ENCODE measurements at regions not wholly inside any gene's neighbourhood (a gene's known extent, or its start where the extent isn't known, plus 50 kb on each side); places are given as distances from the start of the nearest gene placed in this dataset.
"Not testable (repeated sequence)": the region's sequence is repeated elsewhere in the genome, so short reads cannot be mapped to it uniquely, and the experiment has no call there.

GRCh38 chr15:96041982-96042733, 288.3 kb upstream of the NR2F2 start:
- no peak for DNase-seq

GRCh38 chr15:96042734-96043224, 287.7 kb upstream of the NR2F2 start:
- DNase-seq = no peak

- no peak for DNase-seq
These were observed 286.8 kb upstream of the NR2F2 start for GRCh38 chr15:96043591-96044171.

- DNase-seq = peak; percentile 57
These were observed 283.8 kb upstream of the NR2F2 start for GRCh38 chr15:96046620-96047240.

- peak; percentile 98 for DNase-seq
These were observed 283.1 kb upstream of the NR2F2 start for GRCh38 chr15:96047255-96047931.

GRCh38 chr15:96049323-96049722, 281.2 kb upstream of the NR2F2 start:
- DNase-seq = no peak

- DNase-seq = no peak
These were observed 280.7 kb upstream of the NR2F2 start for GRCh38 chr15:96049766-96050165.

- no peak for DNase-seq
These were observed 278.9 kb upstream of the NR2F2 start for GRCh38 chr15:96051598-96051997.

GRCh38 chr15:96052154-96052553, 278.3 kb upstream of the NR2F2 start:
- no peak for DNase-seq

- no peak for DNase-seq
These were observed 277.9 kb upstream of the NR2F2 start for GRCh38 chr15:96052572-96053030.

- DNase-seq = no peak
These were observed 277.3 kb upstream of the NR2F2 start for GRCh38 chr15:96053031-96053780.

- DNase-seq = no peak
These were observed 276.6 kb upstream of the NR2F2 start for GRCh38 chr15:96053781-96054428.

GRCh38 chr15:96054621-96055020, 275.9 kb upstream of the NR2F2 start:
- DNase-seq = no peak

- DNase-seq = no peak
These were observed 272.2 kb upstream of the NR2F2 start for GRCh38 chr15:96058103-96058851.

GRCh38 chr15:96058852-96059103, 271.7 kb upstream of the NR2F2 start:
- not testable (repeated sequence) for DNase-seq

GRCh38 chr15:96060591-96060990, 269.9 kb upstream of the NR2F2 start:
- not testable (repeated sequence) for DNase-seq

- DNase-seq = no peak
These were observed 266.1 kb upstream of the NR2F2 start for GRCh38 chr15:96064351-96064756.

- DNase-seq = no peak
These were observed 264.4 kb upstream of the NR2F2 start for GRCh38 chr15:96066126-96066525.

- no peak for DNase-seq
These were observed 263.5 kb upstream of the NR2F2 start for GRCh38 chr15:96066852-96067495.

- DNase-seq = no peak
These were observed 262.8 kb upstream of the NR2F2 start for GRCh38 chr15:96067677-96068076.

- DNase-seq = no peak
These were observed 261.6 kb upstream of the NR2F2 start for GRCh38 chr15:96068897-96069296.
